Liver (tissue), 3 donors: ENCODE measurements at regions not wholly inside any gene's neighbourhood (a gene's known extent, or its start where the extent isn't known, plus 50 kb on each side); places are given as distances from the start of the nearest gene placed in this dataset.

Experiments
- EGR1 ChIP-seq, 2 donors: IDR thresholded peaks; 2 replicates each; pipeline ENCODE4 v1.6.1; 2016 to 2018; ENCODE audit warnings: antibody characterized with exemption in 2 of 2, low read depth in 2 of 2
- FOXA1 ChIP-seq: IDR thresholded peaks from 2 replicates; pipeline ENCODE4 v1.6.1; 2016; ENCODE audit warnings: antibody characterized with exemption
- GABPA ChIP-seq, 2 donors: IDR thresholded peaks in 1 of 2; conservative IDR thresholded peaks in 1 of 2; 2 replicates each; pipeline ENCODE4 v1.6.1; 2016; ENCODE audit warnings: antibody characterized with exemption in 2 of 2, mild to moderate bottlenecking in 1 of 2, moderate library complexity in 1 of 2
- JUND ChIP-seq, 2 donors: IDR thresholded peaks; 2 replicates each; pipeline ENCODE4 v1.6.1; 2016; ENCODE audit warnings: antibody characterized with exemption in 2 of 2
- RAD21 ChIP-seq, 2 donors: IDR thresholded peaks; 2 replicates each; pipeline ENCODE4 v1.6.1; 2016; ENCODE audit warnings: antibody characterized with exemption in 2 of 2, mild to moderate bottlenecking in 2 of 2
- RXRA ChIP-seq, 2 donors: IDR thresholded peaks; 2 replicates each; pipeline ENCODE4 v1.6.1; 2017 to 2018; ENCODE audit warnings: antibody characterized with exemption in 2 of 2, mild to moderate bottlenecking in 1 of 2
- SP1 ChIP-seq: IDR thresholded peaks from 2 replicates; pipeline ENCODE4 v1.6.1; 2018; ENCODE audit warnings: antibody characterized with exemption, mild to moderate bottlenecking
- YY1 ChIP-seq: IDR thresholded peaks from 2 replicates; pipeline ENCODE4 v1.6.1; 2016; ENCODE audit warnings: antibody characterized with exemption, mild to moderate bottlenecking
- TF ChIP-seq, protein P1 (sequence below): fragments of 150-350 bp; IDR thresholded peaks from 2 replicates; pipeline ENCODE4 v1.5.1; 2017; ENCODE audit warnings: improper control_type of control experiment, low read depth, low read length; ENCODE audit not compliant: missing input control
- TF ChIP-seq, protein P2 (sequence below): IDR thresholded peaks from 2 replicates; pipeline ENCODE4 v1.6.1; 2016; ENCODE audit warnings: antibody characterized with exemption, mild to moderate bottlenecking
- TF ChIP-seq, protein P3 (sequence below): IDR thresholded peaks from 2 replicates; pipeline ENCODE4 v1.6.1; 2016; ENCODE audit warnings: antibody characterized with exemption
- TF ChIP-seq, protein P4 (sequence below): IDR thresholded peaks from 2 replicates; pipeline ENCODE4 v1.6.1; 2016; ENCODE audit warnings: antibody characterized with exemption
- TF ChIP-seq, protein P5 (sequence below): IDR thresholded peaks from 2 replicates; pipeline ENCODE4 v1.6.1; 2016; ENCODE audit warnings: antibody characterized with exemption
- donor health status: healthy.
- donor health status: healthy.

DNA sequence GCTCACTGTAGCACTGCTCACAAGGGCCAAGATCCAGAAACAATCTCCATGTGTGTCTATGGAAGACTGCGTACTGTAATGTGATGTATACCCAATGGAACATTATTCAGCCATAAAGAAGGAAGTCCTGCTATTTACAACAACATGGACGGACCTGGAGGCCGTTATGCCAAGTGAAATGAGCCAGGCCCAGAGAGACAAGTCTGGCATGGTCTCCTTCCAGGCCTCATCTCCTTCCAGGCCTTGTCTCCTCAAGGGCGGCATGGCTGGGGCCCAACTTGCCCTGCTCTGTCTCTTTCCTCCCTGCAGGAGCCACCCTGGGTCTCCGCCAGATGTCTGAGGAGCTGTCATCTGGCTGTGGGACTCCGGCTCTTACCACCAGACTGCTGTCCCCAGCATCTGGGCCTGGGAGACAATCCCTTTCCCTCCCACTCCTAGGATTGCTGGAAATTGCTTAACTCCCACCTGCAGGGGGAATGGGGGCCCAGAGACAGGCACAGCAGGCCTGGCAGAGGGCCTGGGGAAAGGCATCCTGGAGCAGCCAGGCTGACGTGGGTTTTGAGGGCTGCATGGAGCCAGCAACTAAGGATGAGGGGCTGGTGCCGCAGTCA lies 1326.6 kb downstream of the TBC1D22A start:
- TF ChIP-seq, protein P1, sequence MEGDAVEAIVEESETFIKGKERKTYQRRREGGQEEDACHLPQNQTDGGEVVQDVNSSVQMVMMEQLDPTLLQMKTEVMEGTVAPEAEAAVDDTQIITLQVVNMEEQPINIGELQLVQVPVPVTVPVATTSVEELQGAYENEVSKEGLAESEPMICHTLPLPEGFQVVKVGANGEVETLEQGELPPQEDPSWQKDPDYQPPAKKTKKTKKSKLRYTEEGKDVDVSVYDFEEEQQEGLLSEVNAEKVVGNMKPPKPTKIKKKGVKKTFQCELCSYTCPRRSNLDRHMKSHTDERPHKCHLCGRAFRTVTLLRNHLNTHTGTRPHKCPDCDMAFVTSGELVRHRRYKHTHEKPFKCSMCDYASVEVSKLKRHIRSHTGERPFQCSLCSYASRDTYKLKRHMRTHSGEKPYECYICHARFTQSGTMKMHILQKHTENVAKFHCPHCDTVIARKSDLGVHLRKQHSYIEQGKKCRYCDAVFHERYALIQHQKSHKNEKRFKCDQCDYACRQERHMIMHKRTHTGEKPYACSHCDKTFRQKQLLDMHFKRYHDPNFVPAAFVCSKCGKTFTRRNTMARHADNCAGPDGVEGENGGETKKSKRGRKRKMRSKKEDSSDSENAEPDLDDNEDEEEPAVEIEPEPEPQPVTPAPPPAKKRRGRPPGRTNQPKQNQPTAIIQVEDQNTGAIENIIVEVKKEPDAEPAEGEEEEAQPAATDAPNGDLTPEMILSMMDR: no peak
- TF ChIP-seq SP1 (no peak), GABPA (IDR thresholded peaks at IDR 0.05 in 1 of 2, conservative IDR thresholded peaks at IDR 0.05 in 1 of 2) (no peak), RAD21 (IDR thresholded peaks at IDR 0.05) (no peak), RXRA (IDR thresholded peaks at IDR 0.05) (no peak), JUND (IDR thresholded peaks at IDR 0.05) (no peak), EGR1 (IDR thresholded peaks at IDR 0.05; ENCODE audit: low read depth in 2 of 2) (no peak), FOXA1 (no peak), YY1 (no peak)
- TF ChIP-seq, protein P2, sequence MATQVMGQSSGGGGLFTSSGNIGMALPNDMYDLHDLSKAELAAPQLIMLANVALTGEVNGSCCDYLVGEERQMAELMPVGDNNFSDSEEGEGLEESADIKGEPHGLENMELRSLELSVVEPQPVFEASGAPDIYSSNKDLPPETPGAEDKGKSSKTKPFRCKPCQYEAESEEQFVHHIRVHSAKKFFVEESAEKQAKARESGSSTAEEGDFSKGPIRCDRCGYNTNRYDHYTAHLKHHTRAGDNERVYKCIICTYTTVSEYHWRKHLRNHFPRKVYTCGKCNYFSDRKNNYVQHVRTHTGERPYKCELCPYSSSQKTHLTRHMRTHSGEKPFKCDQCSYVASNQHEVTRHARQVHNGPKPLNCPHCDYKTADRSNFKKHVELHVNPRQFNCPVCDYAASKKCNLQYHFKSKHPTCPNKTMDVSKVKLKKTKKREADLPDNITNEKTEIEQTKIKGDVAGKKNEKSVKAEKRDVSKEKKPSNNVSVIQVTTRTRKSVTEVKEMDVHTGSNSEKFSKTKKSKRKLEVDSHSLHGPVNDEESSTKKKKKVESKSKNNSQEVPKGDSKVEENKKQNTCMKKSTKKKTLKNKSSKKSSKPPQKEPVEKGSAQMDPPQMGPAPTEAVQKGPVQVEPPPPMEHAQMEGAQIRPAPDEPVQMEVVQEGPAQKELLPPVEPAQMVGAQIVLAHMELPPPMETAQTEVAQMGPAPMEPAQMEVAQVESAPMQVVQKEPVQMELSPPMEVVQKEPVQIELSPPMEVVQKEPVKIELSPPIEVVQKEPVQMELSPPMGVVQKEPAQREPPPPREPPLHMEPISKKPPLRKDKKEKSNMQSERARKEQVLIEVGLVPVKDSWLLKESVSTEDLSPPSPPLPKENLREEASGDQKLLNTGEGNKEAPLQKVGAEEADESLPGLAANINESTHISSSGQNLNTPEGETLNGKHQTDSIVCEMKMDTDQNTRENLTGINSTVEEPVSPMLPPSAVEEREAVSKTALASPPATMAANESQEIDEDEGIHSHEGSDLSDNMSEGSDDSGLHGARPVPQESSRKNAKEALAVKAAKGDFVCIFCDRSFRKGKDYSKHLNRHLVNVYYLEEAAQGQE: no peak
- TF ChIP-seq, protein P3, sequence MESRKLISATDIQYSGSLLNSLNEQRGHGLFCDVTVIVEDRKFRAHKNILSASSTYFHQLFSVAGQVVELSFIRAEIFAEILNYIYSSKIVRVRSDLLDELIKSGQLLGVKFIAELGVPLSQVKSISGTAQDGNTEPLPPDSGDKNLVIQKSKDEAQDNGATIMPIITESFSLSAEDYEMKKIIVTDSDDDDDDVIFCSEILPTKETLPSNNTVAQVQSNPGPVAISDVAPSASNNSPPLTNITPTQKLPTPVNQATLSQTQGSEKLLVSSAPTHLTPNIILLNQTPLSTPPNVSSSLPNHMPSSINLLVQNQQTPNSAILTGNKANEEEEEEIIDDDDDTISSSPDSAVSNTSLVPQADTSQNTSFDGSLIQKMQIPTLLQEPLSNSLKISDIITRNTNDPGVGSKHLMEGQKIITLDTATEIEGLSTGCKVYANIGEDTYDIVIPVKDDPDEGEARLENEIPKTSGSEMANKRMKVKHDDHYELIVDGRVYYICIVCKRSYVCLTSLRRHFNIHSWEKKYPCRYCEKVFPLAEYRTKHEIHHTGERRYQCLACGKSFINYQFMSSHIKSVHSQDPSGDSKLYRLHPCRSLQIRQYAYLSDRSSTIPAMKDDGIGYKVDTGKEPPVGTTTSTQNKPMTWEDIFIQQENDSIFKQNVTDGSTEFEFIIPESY: no peak
- TF ChIP-seq, protein P4, sequence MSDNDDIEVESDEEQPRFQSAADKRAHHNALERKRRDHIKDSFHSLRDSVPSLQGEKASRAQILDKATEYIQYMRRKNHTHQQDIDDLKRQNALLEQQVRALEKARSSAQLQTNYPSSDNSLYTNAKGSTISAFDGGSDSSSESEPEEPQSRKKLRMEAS: no peak
- TF ChIP-seq, protein P5, sequence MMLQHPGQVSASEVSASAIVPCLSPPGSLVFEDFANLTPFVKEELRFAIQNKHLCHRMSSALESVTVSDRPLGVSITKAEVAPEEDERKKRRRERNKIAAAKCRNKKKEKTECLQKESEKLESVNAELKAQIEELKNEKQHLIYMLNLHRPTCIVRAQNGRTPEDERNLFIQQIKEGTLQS: no peak
